IMR-90 (cell line): ENCODE measurements at regions not wholly inside any gene's neighbourhood (a gene's known extent, or its start where the extent isn't known, plus 50 kb on each side); places are given as distances from the start of the nearest gene placed in this dataset.

Source experiments
- ATAC-seq: fragments of 200-7000 bp; cut with Tn5 transposase; 2 replicates; pipeline ENCODE4 v1.9.1; 2020; ENCODE audit warnings: low read depth, mild to moderate bottlenecking, moderate library complexity
- BruUV-seq: library from RNA; stranded (reverse); fragments of 400-500 nt; replicated peaks from 2 replicates; lab custom pipeline; 2021; lab: Mats Ljungman, UMichigan
- CTCF ChIA-PET: fragments of 300-600 bp; formaldehyde crosslinking; extraction: SDS; loops from one replicate; lab custom pipeline; 2021; ENCODE audit warnings: antibody characterized with exemption; lab: Yijun Ruan, JAX
- POLR2A ChIA-PET: fragments of 300-600 bp; sonication (Branson Sonifier 250); formaldehyde crosslinking; loops from one replicate; lab custom pipeline; 2022; ENCODE audit warnings: antibody characterized with exemption; ENCODE audit not compliant: unreplicated experiment; lab: Charles Lee
- DNase-seq: peaks from one replicate; pipeline ENCODE4 v3.0.0; 2013
- H2AFZ ChIP-seq: replicated peaks from 2 replicates; pipeline ENCODE3; 2013; ENCODE audit warnings: low read length, mild to moderate bottlenecking; ENCODE audit not compliant: poor library complexity
- H2AK5ac ChIP-seq: 2 replicates; pipeline ENCODE4 v1.6.1; 2013; ENCODE audit warnings: low read depth, low read length, inconsistent platforms
- H2AK9ac ChIP-seq: replicated peaks from 2 replicates; pipeline ENCODE3; 2013; ENCODE audit warnings: mild to moderate bottlenecking, low read depth, low read length, moderate library complexity; ENCODE audit not compliant: poor library complexity
- H2BK120ac ChIP-seq: 2 replicates; pipeline ENCODE4 v1.6.1; 2013; ENCODE audit warnings: low read depth, low read length, inconsistent platforms
- H2BK15ac ChIP-seq: 3 replicates; pipeline ENCODE4 v1.6.1; 2013; ENCODE audit warnings: low read depth, low read length, inconsistent platforms
- H2BK20ac ChIP-seq: 2 replicates; pipeline ENCODE4 v1.6.1; 2013; ENCODE audit warnings: low read depth, mild to moderate bottlenecking, inconsistent platforms, low read length, moderate library complexity
- H2BK5ac ChIP-seq: 2 replicates; pipeline ENCODE4 v1.6.1; 2013; ENCODE audit warnings: mild to moderate bottlenecking, low read depth, low read length, inconsistent platforms; ENCODE audit not compliant: poor library complexity, severe bottlenecking
- H3K14ac ChIP-seq: replicated peaks from 2 replicates; pipeline ENCODE4 v1.6.1; 2013; ENCODE audit warnings: low read depth, low read length, inconsistent platforms
- H3K18ac ChIP-seq: 2 replicates; pipeline ENCODE4 v1.6.1; 2013; ENCODE audit warnings: low read depth, low read length, control low read depth
- H3K23ac ChIP-seq: 2 replicates; pipeline ENCODE4 v1.6.1; 2013; ENCODE audit warnings: low read depth, low read length, inconsistent platforms
- H3K27ac ChIP-seq: 2 replicates; pipeline ENCODE4 v1.5.1; 2013; ENCODE audit warnings: mild to moderate bottlenecking, control low read depth, low read length; ENCODE audit not compliant: insufficient read depth
- H3K27me3 ChIP-seq: 2 replicates; pipeline ENCODE4 v1.6.1; 2013; ENCODE audit warnings: low read length; ENCODE audit not compliant: control insufficient read depth, insufficient read depth
- H3K36me3 ChIP-seq: 2 replicates; pipeline ENCODE4 v1.6.1; 2013; ENCODE audit warnings: low read length, mixed read lengths; ENCODE audit not compliant: control insufficient read depth, insufficient read depth
- H3K4ac ChIP-seq: 2 replicates; pipeline ENCODE4 v1.6.1; 2013; ENCODE audit warnings: low read depth, low read length, inconsistent platforms
- H3K4me1 ChIP-seq: 2 replicates; pipeline ENCODE4 v1.6.1; 2013; ENCODE audit warnings: low read length, mixed read lengths; ENCODE audit not compliant: control insufficient read depth, insufficient read depth
- H3K4me2 ChIP-seq: 2 replicates; pipeline ENCODE4 v1.6.1; 2013; ENCODE audit warnings: low read depth, mild to moderate bottlenecking, control low read depth, low read length, moderate library complexity
- H3K4me3 ChIP-seq: 2 replicates; pipeline ENCODE4 v1.5.1; 2013; ENCODE audit warnings: low read depth, mild to moderate bottlenecking, control low read depth, low read length, moderate library complexity; ENCODE audit not compliant: insufficient read depth
- H3K56ac ChIP-seq: 2 replicates; pipeline ENCODE4 v1.6.1; 2013; ENCODE audit warnings: low read length, inconsistent platforms; ENCODE audit not compliant: insufficient read depth; ENCODE audit errors: extremely low read depth
- H3K79me1 ChIP-seq, 2 experiments: 2 replicates each; pipeline ENCODE4 v1.6.1; 2013; ENCODE audit warnings: low read length in 2 of 2, inconsistent platforms in 1 of 2, low read depth in 1 of 2
- H3K9ac ChIP-seq: 2 replicates; pipeline ENCODE4 v1.6.1; 2013; ENCODE audit warnings: low read depth, low read length, control low read depth
- H3K9me1 ChIP-seq: 2 replicates; pipeline ENCODE4 v1.6.1; 2013; ENCODE audit warnings: low read length, inconsistent platforms; ENCODE audit not compliant: insufficient read depth
- H3K9me3 ChIP-seq: 2 replicates; pipeline ENCODE4 v1.6.1; 2013; ENCODE audit warnings: low read length; ENCODE audit not compliant: control insufficient read depth, insufficient read depth
- H4K20me1 ChIP-seq: 2 replicates; pipeline ENCODE4 v1.6.1; 2013; ENCODE audit warnings: low read length, inconsistent platforms; ENCODE audit not compliant: insufficient read depth
- H4K5ac ChIP-seq: 2 replicates; pipeline ENCODE4 v1.6.1; 2013; ENCODE audit warnings: mild to moderate bottlenecking, low read depth, low read length, control low read depth
- H4K8ac ChIP-seq, 2 experiments: 2 replicates each; pipeline ENCODE4 v1.6.1; 2013; ENCODE audit warnings: low read depth in 2 of 2, low read length in 2 of 2, control low read depth in 1 of 2, inconsistent platforms in 1 of 2
- H4K91ac ChIP-seq: 2 replicates; pipeline ENCODE4 v1.6.1; 2013; ENCODE audit warnings: low read depth, low read length, inconsistent platforms; ENCODE audit not compliant: insufficient read depth
- FOS ChIP-seq: fragments of 150-350 bp; IDR thresholded peaks from 2 replicates; pipeline ENCODE4 v1.6.1; 2016; ENCODE audit warnings: low read depth, low read length
- MXI1 ChIP-seq: IDR thresholded peaks from 2 replicates; pipeline ENCODE4 v1.6.1; 2012; ENCODE audit warnings: low read depth, mild to moderate bottlenecking, low read length, moderate library complexity, borderline replicate concordance
- RAD21 ChIP-seq: IDR thresholded peaks from 2 replicates; pipeline ENCODE4 v1.6.1; 2012; ENCODE audit warnings: low read length, improper control_type of control experiment
- whole genome bisulfite sequencing, 2 experiments: methylation state at CpG; one replicate each; pipeline versions ENCODE4 v1.1.5 to v1.1.7; 2013; ENCODE audit warnings: missing lambda C conversion rate in 2 of 2; ENCODE audit not compliant: insufficient read length in 1 of 2; ENCODE audit errors: extremely low coverage in 2 of 2; 5-methylcytosine and 5-hydroxymethylcytosine counted together
- dilution Hi-C: fragments of 300-500 bp; cut with HindIII; formaldehyde crosslinking; loops from one replicate; pipeline ENCODE4 v1.14.3; 2018; ENCODE audit warnings: low sequenced_read_pairs; ENCODE audit not compliant: unreplicated experiment
- in situ Hi-C: fragments of 300-500 bp; cut with MboI; formaldehyde crosslinking; loops from 3 replicates; pipeline ENCODE4 v1.14.3; 2019; ENCODE audit warnings: low sequenced_read_pairs, inconsistent platforms, mixed read lengths
- intact Hi-C: fragments of 100-400 bp; cut with micrococcal nuclease; formaldehyde crosslinking; loops from 2 replicates; pipeline ENCODE4 v1.10.0; 2022

DNA sequence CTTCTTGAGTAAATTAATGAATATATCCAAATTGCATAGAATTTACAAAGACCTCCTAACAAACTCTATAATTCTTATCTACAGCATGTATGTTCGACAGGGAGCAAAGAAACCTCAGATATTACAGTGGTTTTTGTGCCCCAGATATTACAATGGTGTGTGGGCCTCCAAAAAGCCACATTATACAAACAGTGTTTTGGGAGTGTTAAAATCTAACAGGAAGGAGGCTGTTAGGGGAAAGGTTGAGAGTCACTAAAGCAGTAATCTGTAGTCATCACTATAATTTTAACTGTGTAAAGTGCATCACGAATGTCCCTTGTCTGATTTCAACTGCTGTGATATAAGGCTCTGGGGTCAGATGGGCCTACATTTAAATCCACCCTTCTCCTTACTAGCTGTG is 400.2 kb upstream of the C16orf82 start:
- H3K4me3 ChIP-seq, result no peak overlapping the region
- DNase-seq, result no peak
- no peak overlapping the region for H2AFZ ChIP-seq
- H2BK20ac ChIP-seq, result no peak overlapping the region
- H3K9me3 ChIP-seq, result peaks cover 9% of the 10 kb centered on the region
- H4K20me1 ChIP-seq, result no peaks in the 10 kb centered on the region
- H2BK15ac ChIP-seq, result no peak overlapping the region
- dilution Hi-C loops (no loop called here), in situ Hi-C loops (no loop called here), intact Hi-C loops (no loop called here)
- no peak overlapping the region for H2AK5ac ChIP-seq
- H3K9ac ChIP-seq, result no peak overlapping the region
- H3K4ac ChIP-seq, result no peak overlapping the region
- ATAC-seq, result no peak
- H2BK120ac ChIP-seq, result no peak overlapping the region
- H3K14ac ChIP-seq, result no peak overlapping the region
- H3K4me1 ChIP-seq, result no peaks in the 10 kb centered on the region
- no peaks in the 10 kb centered on the region for H3K27me3 ChIP-seq
- H2BK5ac ChIP-seq, result no peak overlapping the region
- no peaks in the 10 kb centered on the region for H3K9me1 ChIP-seq
- no peak overlapping the region for H3K4me2 ChIP-seq
- no peaks in the 10 kb centered on the region for H3K36me3 ChIP-seq
- no peak overlapping the region for H2AK9ac ChIP-seq
- CTCF ChIA-PET, result no interaction called here
- BruUV-seq, result no TSS peak
- WGBS, 2 experiments, result no CpG with 5 or more reads among the region's 2 CpGs
- no peak overlapping the region for H3K27ac ChIP-seq
- no peak overlapping the region for H3K56ac ChIP-seq
- TF ChIP-seq FOS (no peak), RAD21 (no peak), MXI1 (no peak)
- H3K18ac ChIP-seq, result no peak overlapping the region
- no peak overlapping the region for H4K5ac ChIP-seq
- no peaks in the 10 kb centered on the region for H3K79me1 ChIP-seq
- no peak overlapping the region for H4K91ac ChIP-seq
- POLR2A ChIA-PET, result no interaction called here
- no peak overlapping the region for H4K8ac ChIP-seq
- no peak overlapping the region for H3K23ac ChIP-seq
